GM19324 (cell line): ENCODE measurements at regions not wholly inside any gene's neighbourhood (a gene's known extent, or its start where the extent isn't known, plus 50 kb on each side); places are given as distances from the start of the nearest gene placed in this dataset.

ENCODE experiments used
- ATAC-seq: cut with Tn5 transposase; IDR thresholded peaks from one replicate; pipeline ENCODE4 v1.9.1; 2021; ENCODE audit warnings: mild to moderate bottlenecking, moderate library complexity; ENCODE audit not compliant: unreplicated experiment, low FRiP score

DNA sequence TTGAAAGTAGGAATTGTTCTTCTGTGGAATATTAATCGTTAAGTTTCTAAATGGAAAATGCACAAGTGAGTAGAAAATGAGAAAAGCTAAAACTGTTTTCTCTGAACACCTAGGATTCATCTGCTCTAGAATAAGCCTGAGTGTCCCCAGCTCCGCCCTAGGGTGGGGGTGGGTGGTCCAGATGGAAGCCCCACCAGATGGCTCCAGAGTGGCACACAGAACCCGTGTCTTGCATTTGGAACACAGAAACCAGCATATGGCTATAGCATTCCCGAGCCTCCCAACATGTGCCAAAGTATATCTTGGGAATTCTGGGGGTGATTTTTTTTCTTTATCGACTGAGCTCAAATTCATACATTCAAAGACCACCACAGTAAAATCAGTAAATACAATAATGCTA, 517.7 kb upstream of the PSMD7 start:
- ATAC-seq = no peak

DNA sequence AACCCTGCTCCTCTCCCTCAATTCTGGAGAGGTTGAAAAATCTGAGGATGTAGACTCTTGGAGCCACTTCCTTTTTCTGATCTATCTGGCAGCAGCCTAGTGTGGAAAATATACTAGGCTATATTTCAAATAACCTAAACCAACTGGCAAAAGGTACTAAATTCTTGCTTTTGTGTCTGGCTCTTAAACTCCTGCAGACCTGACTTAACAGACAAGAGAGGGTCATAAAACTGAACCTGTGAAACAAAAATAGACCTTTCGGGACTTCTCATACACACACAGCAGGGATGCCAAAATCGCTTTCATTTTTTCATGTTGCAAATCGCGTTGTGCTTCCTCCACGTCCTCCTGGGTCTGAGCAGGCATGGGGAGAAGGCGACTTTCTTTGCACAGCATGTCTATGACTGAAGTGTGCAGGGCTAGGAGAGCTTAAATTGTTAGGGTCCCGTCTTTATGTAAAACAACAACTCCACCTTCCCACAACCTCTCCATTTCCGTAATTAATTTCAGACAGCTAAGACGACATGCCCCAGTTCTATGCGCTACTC, 520.7 kb upstream of the PSMD7 start:
- no peak for ATAC-seq

DNA sequence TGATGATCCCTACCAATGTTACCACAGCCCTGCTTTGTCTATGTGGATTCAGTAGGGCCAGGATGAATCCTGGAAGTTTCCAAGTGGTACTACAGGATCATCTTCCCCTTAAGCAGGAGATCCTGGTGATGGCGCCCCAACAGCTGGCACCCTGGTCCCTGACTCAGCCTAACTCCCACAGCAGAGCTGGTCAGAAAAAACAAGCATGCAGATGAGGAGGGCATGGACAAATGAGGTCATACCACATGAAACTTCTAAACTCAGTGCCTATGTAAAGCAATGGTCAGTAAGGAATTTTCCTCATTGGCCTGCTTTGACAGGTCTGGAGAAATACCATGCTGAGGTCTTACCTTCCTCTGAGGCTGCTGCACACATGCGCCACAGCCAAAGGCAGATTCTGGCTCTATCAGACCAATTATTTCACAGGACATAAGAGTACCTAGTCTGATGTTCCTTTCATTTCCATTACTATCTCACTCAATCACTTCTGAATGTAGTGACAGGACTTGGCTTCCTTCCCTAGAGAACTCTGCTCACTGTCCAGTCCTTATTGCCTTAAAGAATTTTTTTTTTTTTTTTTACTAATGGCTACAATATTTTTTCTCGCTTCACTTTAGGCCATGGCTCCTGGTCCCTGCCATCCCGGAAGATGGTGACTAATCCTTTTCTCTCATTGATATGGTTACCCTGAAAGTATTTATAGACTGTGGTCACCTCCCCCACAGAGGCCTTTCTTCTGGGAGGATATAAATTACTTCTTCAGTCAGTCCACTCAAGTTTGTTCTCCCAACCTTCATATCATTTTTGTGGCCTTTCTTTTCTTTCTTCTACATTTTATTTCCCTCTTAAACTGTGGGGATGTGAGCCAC, 525.2 kb upstream of the PSMD7 start:
- ATAC-seq = no peak

DNA sequence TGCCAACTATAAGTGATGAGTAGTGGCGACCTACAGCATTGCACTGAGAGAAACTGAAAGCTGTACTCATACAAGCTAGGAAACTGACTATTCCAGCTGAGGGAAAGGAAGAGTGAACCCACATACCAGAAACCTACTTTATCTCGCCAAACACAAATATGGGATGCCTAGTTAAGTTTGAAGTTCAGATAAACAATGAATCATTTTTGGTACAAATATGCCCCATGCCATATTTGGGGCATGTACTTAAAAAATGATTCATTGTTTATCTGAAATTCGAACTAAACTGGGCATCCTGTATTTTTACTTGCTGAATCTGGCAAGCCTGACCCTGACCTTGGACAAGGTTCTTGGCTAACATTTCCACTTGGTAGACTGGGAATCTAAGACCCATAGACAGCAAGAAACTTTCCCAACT, 527.8 kb upstream of the PSMD7 start:
- ATAC-seq = no peak

DNA sequence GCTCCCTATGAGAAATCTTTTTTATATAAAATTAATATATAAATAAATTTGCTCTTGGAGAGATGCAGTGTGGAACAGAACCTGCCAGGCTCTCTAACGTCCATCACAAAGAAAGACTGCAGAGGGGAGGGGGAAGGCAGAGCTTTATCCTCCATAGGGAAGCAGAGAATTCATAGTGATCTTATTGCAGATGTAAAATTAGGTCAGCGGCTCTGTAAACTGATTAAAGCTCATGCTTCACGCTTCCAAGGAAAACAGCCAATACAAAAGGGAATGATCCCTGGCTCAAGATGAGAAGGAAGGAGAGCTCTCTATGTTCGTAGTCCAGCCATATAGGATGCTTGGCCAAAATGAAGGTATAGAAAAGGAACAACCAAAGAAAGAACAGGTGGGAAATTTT, 532.3 kb upstream of the PSMD7 start:
- no peak for ATAC-seq

DNA sequence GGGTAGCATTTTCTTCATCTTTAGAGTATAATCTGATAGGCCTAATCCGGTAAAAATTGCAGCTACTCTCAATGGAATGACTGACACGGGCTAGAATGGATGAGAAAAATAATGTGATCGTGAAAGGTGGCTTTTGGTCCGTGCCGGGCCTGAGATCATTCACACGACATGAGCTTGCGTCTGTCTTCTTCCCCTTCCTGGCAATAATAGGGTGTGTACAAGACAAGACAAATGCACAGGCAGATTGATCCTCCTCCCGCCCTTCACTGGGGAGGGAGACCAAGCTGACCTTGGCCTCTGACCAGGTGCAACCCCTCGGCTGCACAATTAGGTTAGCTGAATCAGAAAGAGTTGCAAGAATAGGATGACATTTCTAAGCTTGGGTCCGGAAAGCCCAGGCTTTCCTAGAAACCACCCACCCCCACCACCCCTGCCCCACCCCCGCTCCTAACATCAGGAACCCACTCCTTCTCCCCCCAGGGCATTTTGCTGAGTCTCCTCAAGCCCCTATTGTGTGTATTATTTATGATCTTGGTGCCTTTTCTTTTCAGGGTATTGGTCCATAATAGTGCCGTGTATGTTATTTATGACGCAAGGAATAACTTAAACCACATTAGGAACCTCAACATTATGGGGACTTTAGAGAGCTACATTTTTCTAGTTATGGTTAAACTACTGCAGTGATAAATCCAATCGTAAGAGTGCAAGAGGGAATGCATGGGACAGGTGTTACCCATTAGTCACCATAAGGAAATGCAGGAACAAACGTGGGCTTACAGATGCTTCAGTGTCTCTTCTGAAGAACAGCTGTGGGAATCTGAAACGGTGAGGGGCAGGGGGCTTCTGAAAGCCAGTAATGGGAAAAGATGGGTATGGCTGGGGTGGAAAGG, 540.1 kb upstream of the PSMD7 start:
- no peak for ATAC-seq

DNA sequence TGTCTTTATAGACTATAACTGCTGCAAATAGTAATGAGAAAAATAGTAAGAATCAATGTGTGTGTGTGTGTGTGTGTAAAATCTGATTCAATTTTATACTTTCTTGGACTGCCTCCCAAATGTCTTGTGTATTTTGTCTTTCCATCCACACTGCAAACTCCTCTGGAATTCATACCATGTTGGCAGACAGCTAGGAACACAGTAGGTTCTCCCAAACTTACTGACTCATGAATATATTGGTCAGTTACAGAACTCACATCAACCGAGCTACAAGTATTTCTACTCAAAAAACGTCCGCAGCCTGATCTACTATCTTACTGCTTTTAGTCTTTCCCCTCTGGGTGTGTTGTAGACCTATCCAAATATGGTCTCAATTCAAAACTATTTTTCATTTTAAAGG, 542.7 kb upstream of the PSMD7 start:
- no peak for ATAC-seq

DNA sequence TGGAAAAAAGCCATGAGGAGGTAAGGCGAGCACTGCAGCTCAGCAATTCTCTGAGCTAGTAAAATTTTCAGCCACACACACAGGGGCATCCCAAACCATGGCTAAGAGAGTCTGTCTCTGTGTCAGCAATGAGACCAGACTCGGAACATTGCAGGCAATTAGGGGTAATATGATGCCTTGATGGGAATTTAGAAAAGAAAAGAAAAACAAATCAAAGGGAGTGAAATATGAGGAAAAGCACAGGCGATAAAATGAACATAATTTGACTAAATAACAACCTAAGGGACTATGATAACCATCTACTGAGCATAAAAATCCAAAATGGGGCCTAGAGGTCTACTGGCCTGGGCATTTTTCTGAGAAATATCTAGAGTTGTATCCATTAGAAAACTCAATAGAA, 546.0 kb upstream of the PSMD7 start:
- no peak for ATAC-seq

DNA sequence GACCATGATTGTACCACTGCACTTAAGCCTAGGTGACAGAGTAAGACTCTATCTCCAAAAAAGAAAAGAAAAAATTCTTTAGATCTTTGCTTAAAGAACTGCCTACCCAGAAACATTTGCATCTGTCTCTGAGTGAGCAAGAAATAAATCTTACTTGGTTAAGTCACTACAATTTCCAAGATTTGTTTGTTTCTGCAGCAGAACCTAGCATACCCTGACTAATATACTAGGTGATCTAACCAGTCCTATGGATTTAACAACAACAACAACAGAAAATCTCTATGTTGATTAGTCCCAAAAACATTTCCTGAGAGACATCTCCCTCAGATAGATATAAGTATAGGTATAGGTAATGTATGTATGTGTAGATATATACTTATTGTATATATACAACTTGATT, 549.3 kb upstream of the PSMD7 start:
- ATAC-seq = no peak

DNA sequence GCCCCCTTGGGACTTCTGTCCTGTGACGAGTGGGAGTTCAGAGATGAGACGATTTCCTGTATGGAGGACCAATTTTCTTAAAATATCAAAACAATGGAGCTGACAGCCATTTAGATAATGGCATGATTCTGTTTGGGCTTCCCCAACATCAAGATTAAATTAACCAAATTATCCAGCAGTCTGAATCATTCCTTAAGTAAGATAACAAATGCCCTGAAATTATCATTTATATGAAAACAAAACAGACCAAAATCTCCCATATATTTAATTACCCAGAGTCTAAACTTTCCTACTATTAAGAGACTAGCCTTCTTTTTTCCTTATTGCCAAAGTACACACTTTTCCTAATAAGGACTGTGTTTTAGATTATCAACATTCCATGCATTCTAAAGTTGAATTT, 550.1 kb upstream of the PSMD7 start:
- ATAC-seq = no peak

DNA sequence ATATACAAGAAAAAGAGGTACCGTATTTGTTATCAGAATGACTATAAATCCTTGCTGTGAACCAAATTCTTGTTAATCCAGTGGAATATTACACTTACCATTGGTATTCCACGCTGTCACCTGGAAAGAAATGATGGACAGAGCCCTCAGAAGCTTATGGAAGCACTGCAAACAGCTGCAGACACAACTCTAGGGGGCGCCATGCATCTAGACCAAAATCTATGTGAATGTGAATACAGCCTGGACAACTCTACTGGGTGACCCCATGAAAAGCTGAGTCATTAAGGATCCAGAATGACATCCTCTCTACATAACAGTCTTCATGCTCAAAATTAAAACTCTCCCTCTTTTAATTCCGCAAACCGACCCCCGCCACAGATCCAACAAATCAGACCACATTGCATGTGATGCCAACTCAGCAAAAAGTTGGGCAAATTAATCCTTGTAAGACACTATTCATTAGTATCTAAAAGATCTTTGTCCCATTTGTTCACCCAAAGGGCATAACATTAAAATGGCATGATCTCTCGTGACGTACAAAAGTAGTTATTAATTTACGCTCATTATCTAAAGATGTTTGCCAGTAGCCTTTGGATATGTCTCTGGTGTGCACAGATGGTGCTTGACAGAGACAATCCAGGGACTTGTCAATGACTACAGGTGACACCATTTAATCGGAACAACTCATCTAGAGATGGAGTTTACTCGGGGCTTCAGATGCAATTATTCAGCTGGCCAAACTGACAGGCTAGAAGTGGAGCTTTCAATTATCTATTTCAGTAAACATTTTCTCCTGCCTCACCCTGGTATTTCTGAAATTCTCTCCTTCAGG, 552.7 kb upstream of the PSMD7 start:
- no peak for ATAC-seq

DNA sequence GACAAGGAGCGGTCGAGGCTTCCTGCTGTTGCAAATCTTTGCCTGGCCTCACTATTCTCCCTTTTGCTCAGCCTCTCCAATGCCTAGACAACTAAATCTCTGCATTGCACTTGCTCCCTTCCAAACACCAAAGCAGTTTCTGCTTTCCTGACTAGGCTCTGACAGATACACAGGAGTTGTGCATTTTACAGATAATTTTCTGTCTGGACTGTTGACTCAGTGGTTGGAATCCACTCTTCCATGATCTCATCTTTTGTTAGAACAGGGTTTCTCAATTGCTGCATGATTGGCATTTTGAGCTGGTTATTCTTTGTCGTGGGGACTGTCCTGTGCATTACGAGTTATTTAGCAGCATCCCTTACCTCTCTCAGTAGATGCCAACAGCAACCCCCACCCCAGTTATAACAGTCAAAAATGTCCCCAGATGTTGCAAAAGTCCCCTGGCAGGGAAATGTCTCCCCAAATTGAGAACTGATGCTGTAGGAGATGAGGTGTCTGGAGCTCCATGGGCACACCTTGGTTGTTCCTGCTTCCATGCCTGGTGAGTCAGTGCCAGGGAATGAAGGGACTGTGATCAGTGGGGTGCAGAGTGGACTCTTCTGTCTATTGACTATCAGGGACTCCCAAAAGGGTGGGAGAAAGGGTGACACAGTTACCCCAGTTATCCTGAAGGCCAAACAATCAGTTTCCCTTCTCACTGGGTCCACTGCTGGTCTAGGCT, 557.4 kb upstream of the PSMD7 start:
- ATAC-seq = no peak

DNA sequence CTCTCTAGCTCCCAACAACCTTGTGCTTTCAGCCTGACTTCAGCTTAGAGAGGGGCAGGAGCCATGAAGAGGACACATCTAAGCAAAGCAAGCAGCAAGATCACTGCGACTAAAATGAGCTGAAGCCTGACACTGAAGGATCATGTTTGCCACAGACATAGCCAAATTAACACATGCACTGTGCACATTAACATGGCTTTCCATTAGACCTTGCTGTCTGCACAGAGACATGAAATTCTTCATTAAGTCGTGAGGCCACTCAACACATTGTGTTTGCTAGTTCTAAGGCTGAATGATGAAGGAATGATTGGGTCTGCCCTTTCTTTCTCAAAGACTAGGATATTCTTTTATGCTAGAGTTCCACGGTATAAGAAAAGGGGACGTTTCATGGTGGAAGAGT, 558.3 kb upstream of the PSMD7 start:
- ATAC-seq = no peak

DNA sequence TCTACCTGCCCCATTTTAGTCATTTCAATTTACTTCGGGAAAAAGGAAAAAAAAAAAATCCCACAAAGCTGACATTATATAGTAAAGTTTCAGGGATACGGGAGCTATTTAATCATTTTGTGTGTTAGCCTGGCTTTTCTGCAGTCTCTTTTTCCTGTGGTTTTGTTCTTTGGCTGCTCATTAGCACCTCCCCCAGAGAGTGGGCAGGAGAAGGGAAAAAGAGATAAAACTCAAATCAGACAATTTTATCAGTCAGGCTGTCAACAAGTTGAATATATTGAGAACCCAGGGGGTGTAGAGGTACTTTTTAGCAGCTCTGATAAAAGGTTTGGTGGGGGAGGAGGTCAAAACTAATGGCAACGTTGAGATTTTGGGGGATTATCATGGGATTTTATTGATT, 559.0 kb upstream of the PSMD7 start:
- no peak for ATAC-seq

DNA sequence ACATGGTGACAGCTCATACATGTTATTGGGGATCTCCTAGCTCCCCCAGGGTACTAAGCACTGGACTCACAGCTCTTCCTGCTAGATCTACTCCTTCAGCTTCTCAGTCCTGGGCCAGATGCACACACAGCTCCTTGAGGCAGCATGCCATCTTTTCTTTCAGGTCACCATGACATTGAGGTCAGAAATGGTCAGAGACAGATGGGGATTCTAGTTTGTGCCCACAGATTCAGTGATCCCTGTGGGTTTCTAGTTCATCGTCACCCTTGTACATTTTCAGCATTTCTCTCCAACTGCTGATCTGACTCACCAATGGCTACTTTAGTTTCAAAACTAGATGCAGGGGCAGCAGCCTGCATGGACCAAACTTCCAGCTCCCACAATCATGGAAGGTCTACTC, 560.7 kb upstream of the PSMD7 start:
- no peak for ATAC-seq

DNA sequence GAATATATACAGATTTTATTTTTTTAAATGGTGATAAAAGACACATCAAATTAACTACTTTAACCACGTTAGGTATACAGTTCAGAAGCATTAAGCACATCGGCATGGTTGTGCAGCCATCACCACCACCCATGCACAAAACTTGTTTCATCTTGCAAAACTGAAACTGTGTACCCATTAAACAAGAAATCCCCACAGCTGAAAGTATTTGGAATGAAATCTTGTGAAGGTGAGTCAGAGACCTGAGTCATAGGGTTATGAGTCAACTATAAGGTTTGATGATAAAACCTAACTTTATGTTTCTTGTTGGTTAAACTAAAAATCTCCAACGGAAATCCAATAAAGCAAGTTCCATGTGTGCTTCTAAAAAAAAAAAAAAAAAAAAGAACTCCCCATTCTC, 561.6 kb upstream of the PSMD7 start:
- ATAC-seq = no peak

DNA sequence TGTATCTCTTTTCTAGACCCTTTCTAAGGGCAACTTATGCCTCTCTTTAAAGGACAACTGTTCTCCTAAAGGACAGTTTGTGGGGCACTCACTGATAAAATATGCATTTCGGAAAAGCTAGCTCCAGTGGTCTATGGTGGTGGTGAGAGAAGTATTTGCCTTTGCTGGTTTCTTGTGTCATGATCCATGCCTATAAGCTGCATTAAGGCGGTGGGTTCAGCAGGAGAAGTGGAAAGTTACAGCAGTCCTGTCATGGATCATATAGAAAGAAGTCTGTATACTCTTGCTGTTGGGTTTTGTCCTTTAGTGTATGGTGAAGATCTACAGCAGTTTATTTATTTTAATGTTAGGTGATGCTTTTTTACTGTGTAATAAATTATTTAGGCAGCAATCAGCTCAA, 563.9 kb upstream of the PSMD7 start:
- ATAC-seq = no peak

DNA sequence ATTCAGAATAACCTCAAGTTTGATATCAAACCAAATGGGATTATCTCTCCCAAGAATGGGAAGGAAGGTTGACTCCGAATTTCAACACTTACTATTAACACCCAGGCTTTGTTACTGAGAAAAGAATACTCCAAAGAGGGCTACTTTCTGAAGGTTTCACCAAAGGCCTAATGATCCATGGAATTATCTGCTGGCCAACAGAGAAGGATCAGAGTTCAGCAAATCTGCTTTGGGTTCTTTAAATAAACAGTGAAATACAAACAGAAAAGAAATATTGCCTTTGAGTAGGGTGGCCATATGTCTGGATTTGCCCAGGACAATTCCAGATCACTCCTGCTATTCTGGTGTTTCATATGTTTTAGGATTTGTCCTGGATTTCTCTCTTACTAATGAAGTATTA, 564.5 kb upstream of the PSMD7 start:
- ATAC-seq = no peak

DNA sequence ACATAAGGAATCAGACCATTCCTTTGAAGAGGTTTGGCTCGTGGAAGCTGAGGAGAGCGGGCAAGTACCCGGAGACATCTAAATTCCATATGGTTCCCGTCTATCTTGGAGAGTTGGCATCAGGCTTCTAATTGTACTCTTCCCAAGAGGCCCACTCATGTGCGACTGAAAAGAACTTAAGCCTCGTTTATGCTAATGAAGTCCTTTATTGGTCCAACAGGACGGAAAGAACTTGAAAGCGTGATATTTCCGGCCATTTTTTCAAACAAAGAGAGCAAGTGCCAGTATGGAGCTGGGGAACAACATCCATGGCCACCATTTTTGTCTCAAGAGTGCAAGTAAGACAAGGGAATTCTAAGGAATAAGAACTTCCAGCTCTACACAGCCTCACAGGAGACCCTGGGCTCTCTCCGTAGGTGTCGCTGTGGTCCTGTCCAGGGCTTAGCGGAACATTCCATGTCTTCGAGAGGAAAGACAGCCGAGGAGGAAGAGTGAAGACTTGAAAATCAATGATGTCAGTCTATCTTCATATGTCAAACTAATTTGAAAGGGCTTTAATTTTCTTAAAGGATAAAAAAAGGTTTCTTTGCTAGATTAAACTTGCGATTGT, 566.0 kb upstream of the PSMD7 start:
- ATAC-seq = no peak

DNA sequence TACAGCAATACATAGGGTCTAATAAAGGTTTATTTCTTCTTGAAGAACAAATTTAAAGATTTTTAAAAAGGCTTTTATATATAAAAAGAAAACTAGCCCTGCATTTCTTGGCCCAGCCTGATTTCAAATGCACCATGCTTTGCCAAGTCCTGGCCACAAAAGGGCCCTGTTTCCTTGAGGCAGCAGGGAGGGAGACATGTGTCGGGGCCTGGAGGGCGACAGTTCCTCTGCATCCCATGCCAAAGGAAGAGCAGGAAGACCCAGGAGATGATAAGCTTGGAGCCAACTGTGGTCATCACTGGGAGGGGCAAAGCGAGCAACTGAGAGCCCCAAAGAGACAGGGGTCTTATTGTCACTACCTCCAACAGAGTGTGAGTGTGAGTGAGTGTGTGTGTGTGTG, 571.5 kb upstream of the PSMD7 start:
- no peak for ATAC-seq
